PC-3 (cell line): ENCODE measurements at regions not wholly inside any gene's neighbourhood (a gene's known extent, or its start where the extent isn't known, plus 50 kb on each side); places are given as distances from the start of the nearest gene placed in this dataset.

Source experiments
- ATAC-seq: fragments of 200-7000 bp; cut with Tn5 transposase; 2 replicates; pipeline ENCODE4 v1.9.1; 2020; ENCODE audit warnings: mild to moderate bottlenecking, moderate library complexity
- BruUV-seq: library from RNA; stranded (reverse); fragments of 400-500 nt; replicated peaks from 2 replicates; lab custom pipeline; 2021; lab: Mats Ljungman, UMichigan
- CTCF ChIA-PET: fragments of 300-600 bp; sonication (Branson Sonifier 250); formaldehyde crosslinking; loops from one replicate; lab custom pipeline; 2022; ENCODE audit warnings: antibody characterized with exemption; lab: Charles Lee
- POLR2A ChIA-PET: fragments of 300-600 bp; sonication (Branson Sonifier 250); formaldehyde crosslinking; loops from one replicate; lab custom pipeline; 2022; ENCODE audit warnings: antibody characterized with exemption; ENCODE audit not compliant: unreplicated experiment; lab: Charles Lee
- DNase-seq: peaks from one replicate; pipeline ENCODE4 v3.0.0-alpha.2; 2015
- H2AFZ ChIP-seq: fragments of 300-600 bp; sonication (generic); 2 replicates; pipeline ENCODE4 v1.6.0; 2016; ENCODE audit warnings: antibody characterized with exemption, low read length
- H3F3A ChIP-seq: fragments of 300-600 bp; sonication (generic); one replicate; pipeline ENCODE4 v1.6.0; 2017; ENCODE audit warnings: antibody characterized with exemption, low read length, control low read depth, mild to moderate bottlenecking; ENCODE audit not compliant: unreplicated experiment
- H3K27ac ChIP-seq: fragments of 300-600 bp; sonication (generic); 2 replicates; pipeline ENCODE4 v1.5.1; 2016; ENCODE audit warnings: mild to moderate bottlenecking, low read length
- H3K27me3 ChIP-seq: fragments of 300-600 bp; sonication (generic); 2 replicates; pipeline ENCODE4 v1.6.1; 2016; ENCODE audit warnings: low read length, mixed read lengths
- H3K36me3 ChIP-seq: fragments of 300-600 bp; sonication (generic); 2 replicates; pipeline ENCODE4 v1.6.1; 2016; ENCODE audit warnings: low read depth, mixed run types, low read length, mixed read lengths
- H3K4me1 ChIP-seq: fragments of 300-600 bp; sonication (generic); 2 replicates; pipeline ENCODE4 v1.5.1; 2016; ENCODE audit warnings: low read length; ENCODE audit not compliant: insufficient read depth
- H3K4me2 ChIP-seq: fragments of 300-600 bp; sonication (generic); 2 replicates; pipeline ENCODE4 v1.6.0; 2016; ENCODE audit warnings: low read length
- H3K4me3 ChIP-seq: fragments of 300-600 bp; sonication (generic); 2 replicates; pipeline ENCODE4 v1.5.1; 2016; ENCODE audit warnings: mild to moderate bottlenecking, low read length, mixed read lengths
- H3K79me2 ChIP-seq: fragments of 300-600 bp; sonication (generic); 2 replicates; pipeline ENCODE4 v1.6.1; 2017; ENCODE audit warnings: low read length, mixed read lengths
- H3K9ac ChIP-seq: fragments of 300-600 bp; sonication (generic); 2 replicates; pipeline ENCODE4 v1.6.0; 2016; ENCODE audit warnings: mild to moderate bottlenecking, low read length
- H3K9me2 ChIP-seq: fragments of 300-600 bp; sonication (generic); replicated peaks from 2 replicates; pipeline ENCODE4 v1.6.1; 2016; ENCODE audit warnings: mixed run types, low read length, mixed read lengths
- H3K9me3 ChIP-seq: fragments of 300-600 bp; sonication (generic); 2 replicates; pipeline ENCODE4 v1.6.1; 2016; ENCODE audit warnings: low read length, mixed read lengths
- H4K20me1 ChIP-seq: fragments of 300-600 bp; sonication (generic); 2 replicates; pipeline ENCODE4 v1.6.1; 2016; ENCODE audit warnings: low read length, mixed read lengths
- CTCF ChIP-seq: fragments of 300-600 bp; sonication (generic); conservative IDR thresholded peaks from 2 replicates; pipeline ENCODE4 v1.5.1; 2017; ENCODE audit warnings: antibody characterized with exemption, low read depth, mild to moderate bottlenecking, low read length
- EZH2 ChIP-seq: fragments of 300-600 bp; sonication (generic); IDR thresholded peaks from one replicate; pipeline ENCODE4 v1.6.1; 2017; ENCODE audit warnings: antibody characterized with exemption, mild to moderate bottlenecking, low read length; ENCODE audit not compliant: unreplicated experiment
- EZH2phosphoT487 ChIP-seq: fragments of 300-600 bp; sonication (generic); IDR thresholded peaks from 2 replicates; pipeline ENCODE4 v1.6.1; 2018; ENCODE audit warnings: mild to moderate bottlenecking, antibody characterized with exemption, low read length, borderline replicate concordance
- intact Hi-C: fragments of 100-400 bp; cut with micrococcal nuclease; formaldehyde crosslinking; loops from 2 replicates; pipeline ENCODE4 v1.9.0; 2023

- intact Hi-C loops: no loop called here
- H2AFZ ChIP-seq: no peak overlapping the region
- ATAC-seq (no peak), DNase-seq (no peak)
- no peak overlapping the region for H3K4me2 ChIP-seq
- H3K27me3 ChIP-seq: no peaks in the 10 kb centered on the region
- H3F3A ChIP-seq: no peaks in the 10 kb centered on the region
- BruUV-seq: no TSS peak
- CTCF ChIA-PET: no interaction called here
- H4K20me1 ChIP-seq: no peaks in the 10 kb centered on the region
- no peaks in the 10 kb centered on the region for H3K79me2 ChIP-seq
- no peak overlapping the region for H3K27ac ChIP-seq
- H3K4me1 ChIP-seq: no peaks in the 10 kb centered on the region
- no peak overlapping the region for H3K9ac ChIP-seq
- H3K9me2 ChIP-seq: no peaks in the 10 kb centered on the region
- TF ChIP-seq EZH2phosphoT487: no peak
- H3K36me3 ChIP-seq: no peaks in the 10 kb centered on the region
- POLR2A ChIA-PET: no interaction called here
- no peak overlapping the region for H3K4me3 ChIP-seq
- H3K9me3 ChIP-seq: no peaks in the 10 kb centered on the region
These were observed 158.9 kb upstream of the COL11A1 start for GRCh38 chr1:103267266-103267665.

GRCh38 chr1:103266036-103266435, 157.7 kb upstream of the COL11A1 start:
- CTCF ChIA-PET: no interaction called here
- Histone ChIP-seq H3K9me3 (no peaks in the 10 kb centered on the region), H3K79me2 (no peaks in the 10 kb centered on the region), H3F3A (no peaks in the 10 kb centered on the region), H3K36me3 (no peaks in the 10 kb centered on the region), H4K20me1 (no peaks in the 10 kb centered on the region), H3K9me2 (no peaks in the 10 kb centered on the region), H3K4me3 (no peak overlapping the region), H3K9ac (no peak overlapping the region), H3K27ac (no peak overlapping the region), H2AFZ (no peak overlapping the region), H3K4me2 (no peak overlapping the region), H3K27me3 (0 out of 2 replicates have a peak, but pooled peaks cover 2% of the 10 kb centered on the region), H3K4me1 (no peaks in the 10 kb centered on the region)
- ATAC-seq: no peak
- TF ChIP-seq EZH2 (no peak), CTCF (no peak), EZH2phosphoT487 (no peak)
- BruUV-seq: no TSS peak
- DNase-seq: no peak
- POLR2A ChIA-PET: no interaction called here
- intact Hi-C loops: no loop called here

GRCh38 chr1:103265551-103265950, 157.2 kb upstream of the COL11A1 start:
- H3K4me3 ChIP-seq: no peak overlapping the region
- H3F3A ChIP-seq: no peaks in the 10 kb centered on the region
- H2AFZ ChIP-seq: no peak overlapping the region
- ATAC-seq (no peak), DNase-seq (no peak)
- CTCF ChIA-PET: no interaction called here
- H4K20me1 ChIP-seq: no peaks in the 10 kb centered on the region
- POLR2A ChIA-PET: no interaction called here
- no peaks in the 10 kb centered on the region for H3K9me3 ChIP-seq
- H3K27ac ChIP-seq: no peak overlapping the region
- no peaks in the 10 kb centered on the region for H3K9me2 ChIP-seq
- no TSS peak for BruUV-seq
- intact Hi-C loops: no loop called here
- H3K36me3 ChIP-seq: no peaks in the 10 kb centered on the region
- no peaks in the 10 kb centered on the region for H3K4me1 ChIP-seq
- TF ChIP-seq EZH2 (no peak), CTCF (no peak), EZH2phosphoT487 (no peak)
- H3K79me2 ChIP-seq: no peaks in the 10 kb centered on the region
- H3K9ac ChIP-seq: no peak overlapping the region
- 0 out of 2 replicates have a peak, but pooled peaks cover 4% of the 10 kb centered on the region for H3K27me3 ChIP-seq
- H3K4me2 ChIP-seq: no peak overlapping the region
